GM12801 (cell line): ENCODE measurements at regions not wholly inside any gene's neighbourhood (a gene's known extent, or its start where the extent isn't known, plus 50 kb on each side); places are given as distances from the start of the nearest gene placed in this dataset.

Experiments used
- TF ChIP-seq, protein P1 (sequence below): IDR thresholded peaks from one replicate; pipeline ENCODE4 v1.5.1; 2011; ENCODE audit warnings: control low read depth; ENCODE audit not compliant: insufficient read length; ENCODE audit errors: extremely low read depth

DNA sequence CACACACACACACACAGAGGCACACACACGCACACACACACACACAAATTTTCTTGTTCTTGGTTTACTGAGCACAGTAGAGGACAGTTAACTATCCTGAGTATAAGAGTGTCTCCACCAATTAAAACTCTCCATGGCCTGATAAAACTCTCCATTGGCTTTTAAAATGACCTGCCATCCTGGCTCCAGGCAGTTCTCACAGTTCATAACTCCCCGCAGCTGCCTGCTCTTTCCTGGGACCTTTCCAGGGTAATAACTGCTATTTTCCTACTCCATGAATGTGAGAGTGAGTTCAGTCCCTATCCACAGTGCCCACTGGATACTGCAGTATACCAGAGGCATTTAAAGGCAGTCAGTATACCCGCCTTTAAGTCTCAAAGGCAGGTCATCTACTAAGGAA is 351.5 kb downstream of the PLPP3 start:
- TF ChIP-seq, protein P1, sequence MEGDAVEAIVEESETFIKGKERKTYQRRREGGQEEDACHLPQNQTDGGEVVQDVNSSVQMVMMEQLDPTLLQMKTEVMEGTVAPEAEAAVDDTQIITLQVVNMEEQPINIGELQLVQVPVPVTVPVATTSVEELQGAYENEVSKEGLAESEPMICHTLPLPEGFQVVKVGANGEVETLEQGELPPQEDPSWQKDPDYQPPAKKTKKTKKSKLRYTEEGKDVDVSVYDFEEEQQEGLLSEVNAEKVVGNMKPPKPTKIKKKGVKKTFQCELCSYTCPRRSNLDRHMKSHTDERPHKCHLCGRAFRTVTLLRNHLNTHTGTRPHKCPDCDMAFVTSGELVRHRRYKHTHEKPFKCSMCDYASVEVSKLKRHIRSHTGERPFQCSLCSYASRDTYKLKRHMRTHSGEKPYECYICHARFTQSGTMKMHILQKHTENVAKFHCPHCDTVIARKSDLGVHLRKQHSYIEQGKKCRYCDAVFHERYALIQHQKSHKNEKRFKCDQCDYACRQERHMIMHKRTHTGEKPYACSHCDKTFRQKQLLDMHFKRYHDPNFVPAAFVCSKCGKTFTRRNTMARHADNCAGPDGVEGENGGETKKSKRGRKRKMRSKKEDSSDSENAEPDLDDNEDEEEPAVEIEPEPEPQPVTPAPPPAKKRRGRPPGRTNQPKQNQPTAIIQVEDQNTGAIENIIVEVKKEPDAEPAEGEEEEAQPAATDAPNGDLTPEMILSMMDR = no peak

DNA sequence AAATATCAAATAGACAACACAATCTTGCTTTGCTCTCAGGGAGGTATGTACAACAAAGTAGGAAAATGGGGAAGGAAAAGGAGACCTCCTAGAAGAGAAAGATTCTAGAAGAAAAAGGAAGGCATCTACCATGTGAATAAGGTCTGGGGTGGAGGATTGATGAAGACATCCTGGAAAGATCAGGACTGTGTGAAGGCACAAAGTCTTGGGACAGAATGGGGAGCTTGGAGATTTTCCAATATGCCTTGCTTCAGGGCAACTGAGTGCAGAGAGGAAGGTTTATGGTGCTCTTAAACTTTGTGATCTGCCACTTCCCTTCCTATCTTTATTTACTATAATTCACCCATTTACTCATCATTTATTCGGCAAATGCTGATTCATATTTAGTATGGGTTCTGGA is 352.0 kb downstream of the PLPP3 start:
- TF ChIP-seq, protein P1 = no peak

DNA sequence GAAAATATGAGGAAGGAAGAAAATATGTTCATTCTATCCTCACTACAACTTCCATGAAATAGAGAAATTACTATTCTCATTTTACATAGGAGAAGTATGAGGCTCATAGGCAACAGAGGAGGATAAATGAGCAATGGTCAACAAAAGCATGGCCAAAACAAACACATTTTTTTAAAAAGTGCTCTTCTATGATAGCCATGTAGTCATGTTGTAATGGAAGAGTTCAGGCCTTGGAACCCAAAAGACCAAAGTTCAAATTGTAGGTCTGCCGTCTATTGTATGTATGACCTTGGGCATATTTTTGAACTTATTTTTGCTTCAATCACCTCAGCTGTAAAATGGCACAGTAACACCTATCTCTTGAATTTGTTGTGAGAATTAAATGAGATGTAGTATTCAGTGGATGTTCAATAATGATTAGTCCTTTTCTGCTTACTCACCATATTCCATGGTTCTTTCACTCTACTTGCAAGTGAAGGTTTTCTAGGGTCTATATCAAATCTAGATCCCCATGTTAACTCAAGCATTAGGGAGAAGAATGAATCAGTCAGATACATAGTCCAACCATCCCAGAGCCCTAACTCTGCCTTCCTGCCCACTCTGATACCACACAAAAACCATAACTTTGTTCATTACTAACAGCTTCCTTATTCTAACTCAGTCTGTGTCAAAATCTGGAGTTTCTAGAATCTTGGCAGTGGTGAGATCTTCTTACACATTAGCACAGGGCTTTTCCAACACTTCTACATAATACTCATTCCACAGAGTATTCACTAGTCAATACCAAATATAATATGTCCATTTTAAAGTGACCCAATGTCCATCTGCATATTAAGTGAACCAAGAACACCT is 353.2 kb downstream of the PLPP3 start:
- TF ChIP-seq, protein P1 = no peak

DNA sequence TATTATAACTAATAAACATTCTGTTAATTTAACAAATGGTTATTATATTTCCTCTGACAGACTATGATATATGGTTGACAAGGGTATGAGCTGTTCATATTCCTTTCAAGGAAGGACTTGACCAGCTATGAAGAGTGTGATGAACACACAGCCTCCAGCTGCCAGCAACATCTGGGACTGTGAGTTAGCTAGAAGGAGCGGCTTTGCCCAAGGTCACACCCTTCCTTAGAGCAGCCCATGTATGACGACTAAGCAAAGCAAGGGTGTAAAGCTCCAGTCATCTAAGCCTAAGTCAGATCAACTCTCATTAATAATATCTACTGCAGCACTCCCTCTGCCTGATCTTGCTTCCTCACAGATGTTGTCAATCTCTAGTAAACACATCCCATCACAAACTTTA is 355.4 kb downstream of the PLPP3 start:
- TF ChIP-seq, protein P1 = no peak

DNA sequence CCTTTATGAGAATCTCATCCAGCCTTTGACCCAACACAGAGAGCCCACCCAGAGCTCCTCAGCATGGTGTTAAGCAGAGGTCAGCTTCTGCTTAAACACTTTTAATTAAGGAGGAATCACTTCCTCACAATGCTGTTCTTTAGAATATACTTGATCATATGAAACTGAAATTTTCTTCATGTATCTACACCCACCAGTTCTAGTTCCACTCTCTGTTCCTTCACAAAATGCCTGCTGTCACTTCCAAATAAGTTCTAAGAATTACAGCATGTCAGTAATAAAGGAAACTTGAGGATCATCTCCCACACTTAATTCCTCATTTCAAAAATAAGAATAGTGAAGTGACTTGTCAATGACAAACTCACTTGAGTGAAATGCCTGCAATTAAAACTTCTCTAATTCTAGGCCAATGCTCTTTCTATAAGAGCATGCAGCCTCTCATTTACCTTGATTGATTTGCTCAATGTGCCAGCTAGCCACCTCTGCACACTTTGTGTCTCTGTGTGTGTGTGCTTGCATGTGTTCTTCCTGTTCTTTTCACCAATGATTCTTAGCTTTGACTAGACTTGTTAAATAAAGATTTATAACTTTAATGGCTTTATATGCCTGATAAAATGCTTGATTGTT is 356.3 kb downstream of the PLPP3 start:
- TF ChIP-seq, protein P1 = no peak

DNA sequence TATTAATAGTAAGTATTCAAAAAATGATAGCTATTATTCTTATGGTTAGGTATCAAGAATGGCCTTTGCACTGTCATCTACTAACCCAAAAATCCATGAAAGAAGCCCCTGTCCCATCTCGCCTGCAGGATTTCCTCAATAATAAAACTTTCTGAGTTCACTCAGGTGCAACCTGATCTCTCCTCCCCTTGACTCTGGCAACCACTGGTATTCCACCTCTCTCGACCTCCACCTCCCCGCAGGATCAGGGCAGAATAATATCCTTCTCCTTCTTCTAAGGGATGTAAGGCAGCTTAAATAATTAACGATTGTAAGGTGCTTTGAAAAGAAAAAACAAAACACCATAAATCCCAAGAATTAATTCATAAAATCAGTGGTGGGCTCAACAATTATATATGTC is 359.3 kb downstream of the PLPP3 start:
- TF ChIP-seq, protein P1 = no peak

DNA sequence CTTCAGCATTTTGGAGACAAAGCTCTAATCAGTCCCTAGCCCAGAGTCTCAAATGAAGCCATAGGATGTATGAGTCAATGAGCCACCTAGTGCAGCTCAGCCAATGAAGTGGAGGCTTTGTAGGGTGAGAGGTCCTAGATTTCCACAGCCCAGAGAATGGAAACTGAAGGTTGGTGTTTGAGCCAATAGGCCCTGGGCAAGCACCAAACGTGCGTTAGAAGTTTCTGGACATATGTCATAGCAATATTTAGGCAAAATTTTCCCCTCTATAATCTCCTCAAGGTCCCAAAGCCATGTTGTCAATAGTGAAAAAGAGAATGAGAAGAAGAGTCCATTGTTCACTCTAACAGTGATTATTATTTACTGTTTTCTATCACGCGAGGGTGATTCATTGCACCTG is 361.3 kb downstream of the PLPP3 start:
- TF ChIP-seq, protein P1 = no peak
